MCF 10A (cell line): ENCODE measurements at regions not wholly inside any gene's neighbourhood (a gene's known extent, or its start where the extent isn't known, plus 50 kb on each side); places are given as distances from the start of the nearest gene placed in this dataset.
A peak's percentile ranks its signal among the peaks of the same experiment; 100 is the strongest.
"Not testable (repeated sequence)": the region's sequence is repeated elsewhere in the genome, so short reads cannot be mapped to it uniquely, and the experiment has no call there.

ENCODE experiments used
- BruUV-seq: library from RNA; stranded (reverse); fragments of 400-500 nt; replicated peaks from 2 replicates; lab custom pipeline; 2021; lab: Mats Ljungman, UMichigan
- CTCF ChIA-PET: fragments of 300-600 bp; sonication (Branson Sonifier 250); formaldehyde crosslinking; extraction: SDS; loops from one replicate; lab custom pipeline; 2021; ENCODE audit warnings: antibody characterized with exemption, inconsistent platforms; lab: Yijun Ruan, JAX
- POLR2A ChIA-PET: fragments of 300-600, 350-650 bp; sonication (Branson Sonifier 250); formaldehyde crosslinking; extraction: SDS; loops from one replicate; lab custom pipeline; 2020; ENCODE audit warnings: antibody characterized with exemption, inconsistent platforms; lab: Yijun Ruan, JAX
- DNase-seq: peaks from one replicate; pipeline ENCODE4 v3.0.0-alpha.2; 2018; ENCODE audit not compliant: unreplicated experiment
- H3K27ac Mint-ChIP-seq: one replicate; pipeline ENCODE4 v1.8.0; 2022; ENCODE audit warnings: mild to moderate bottlenecking, low read depth, mixed read lengths; ENCODE audit not compliant: unreplicated experiment
- H3K27me3 Mint-ChIP-seq: one replicate; pipeline ENCODE4 v1.8.0; 2022; ENCODE audit warnings: mixed read lengths; ENCODE audit not compliant: insufficient read depth, unreplicated experiment
- H3K36me3 Mint-ChIP-seq: one replicate; pipeline ENCODE4 v1.8.0; 2022; ENCODE audit warnings: mild to moderate bottlenecking, moderate library complexity, mixed read lengths; ENCODE audit not compliant: insufficient read depth, unreplicated experiment
- H3K4me1 Mint-ChIP-seq: one replicate; pipeline ENCODE4 v1.8.0; 2022; ENCODE audit warnings: mixed read lengths; ENCODE audit not compliant: insufficient read depth, unreplicated experiment
- H3K4me3 Mint-ChIP-seq: one replicate; pipeline ENCODE4 v1.8.0; 2022; ENCODE audit warnings: mild to moderate bottlenecking, moderate library complexity, mixed read lengths; ENCODE audit not compliant: unreplicated experiment
- H3K9me3 Mint-ChIP-seq: one replicate; pipeline ENCODE4 v1.8.0; 2022; ENCODE audit warnings: mixed read lengths; ENCODE audit not compliant: unreplicated experiment
- CTCF ChIP-seq: fragments of 200-600 bp; IDR thresholded peaks from one replicate; pipeline ENCODE4 v1.8.0; 2022; ENCODE audit warnings: antibody characterized with exemption, mild to moderate bottlenecking; ENCODE audit not compliant: unreplicated experiment
- intact Hi-C: fragments of 100-400 bp; cut with micrococcal nuclease; formaldehyde crosslinking; loops from 2 replicates; pipeline ENCODE4 v1.14.1; 2022

- no TSS peak for BruUV-seq
- peaks cover 2% of the 10 kb centered on the region for H3K9me3 Mint-ChIP-seq
- H3K4me1 Mint-ChIP-seq: peaks cover 6% of the 10 kb centered on the region
- H3K36me3 Mint-ChIP-seq: no peaks in the 10 kb centered on the region
- H3K4me3 Mint-ChIP-seq: no peak overlapping the region
- intact Hi-C loops: no loop called here
- POLR2A ChIA-PET: interaction anchor here (4.0 kb wide), 1 partner anchor 78 kb away, joined by 22 read pairs; no protein-coding TSS in a partner anchor
- CTCF ChIA-PET: interaction anchor here (0.6 to 1.0 kb wide), 3 partner anchors 16 to 87 kb away, joined by 3 to 5 read pairs (median 4); no protein-coding TSS in a partner anchor
- TF ChIP-seq CTCF: no peak
- H3K27me3 Mint-ChIP-seq: no peaks in the 10 kb centered on the region
- DNase-seq: no peak
- no peak overlapping the region for H3K27ac Mint-ChIP-seq
Observed at GRCh38 chr11:16527525-16528246, 171.3 kb upstream of the SOX6 start.

- peaks cover 6% of the 10 kb centered on the region for H3K4me1 Mint-ChIP-seq
- POLR2A ChIA-PET: interaction anchor here (0.6 to 4.0 kb wide), 2 partner anchors 79 to 348 kb away, joined by 3 to 22 read pairs; no protein-coding TSS in a partner anchor
- intact Hi-C loops: no loop called here
- no peak for TF ChIP-seq CTCF
- no peak overlapping the region for H3K4me3 Mint-ChIP-seq
- H3K36me3 Mint-ChIP-seq: no peaks in the 10 kb centered on the region
- H3K27me3 Mint-ChIP-seq: no peaks in the 10 kb centered on the region
- no peak overlapping the region for H3K27ac Mint-ChIP-seq
- CTCF ChIA-PET: interaction anchor here (0.7 kb wide), 1 partner anchor 87 kb away, joined by 4 read pairs; no protein-coding TSS in a partner anchor
- peaks cover 10% of the 10 kb centered on the region for H3K9me3 Mint-ChIP-seq
- no TSS peak for BruUV-seq
- no peak for DNase-seq
Observed at GRCh38 chr11:16526947-16527346, 170.6 kb upstream of the SOX6 start.

- CTCF ChIA-PET, DNase-seq, BruUV-seq, POLR2A ChIA-PET, H3K36me3 Mint-ChIP-seq, H3K27ac Mint-ChIP-seq, H3K27me3 Mint-ChIP-seq, H3K4me1 Mint-ChIP-seq, intact Hi-C loops, H3K4me3 Mint-ChIP-seq: not testable (repeated sequence)
- peaks cover 22% of the 10 kb centered on the region for H3K9me3 Mint-ChIP-seq
Observed at GRCh38 chr11:16520713-16521112, 164.4 kb upstream of the SOX6 start.

DNA sequence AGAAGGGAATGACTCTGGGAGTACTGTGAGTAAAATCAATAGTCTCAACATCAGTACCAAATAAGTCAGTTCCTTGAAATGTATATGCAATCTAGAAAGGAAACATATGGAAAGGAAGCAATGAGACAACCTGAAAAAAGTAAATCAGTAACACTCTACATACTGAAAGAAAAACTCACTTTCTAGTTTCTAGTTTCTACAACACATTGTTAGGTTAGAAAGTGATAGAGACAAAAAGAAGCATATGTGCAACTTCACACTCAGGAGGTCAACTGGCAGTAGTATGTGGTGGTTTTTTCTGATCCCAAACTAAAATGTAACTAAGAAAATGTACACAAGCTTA lies 156.5 kb upstream of the SOX6 start:
- POLR2A ChIA-PET: interaction anchor here (1.3 to 1.5 kb wide), 2 partner anchors 16 to 92 kb away, joined by 3 read pairs; no protein-coding TSS in a partner anchor
- peak overlapping the region; percentile 64 for H3K27ac Mint-ChIP-seq
- no TSS peak for BruUV-seq

More for the DNA sequence above, 156.5 kb upstream of the SOX6 start:
- peaks cover 19% of the 10 kb centered on the region for H3K4me1 Mint-ChIP-seq
- no peaks in the 10 kb centered on the region for H3K27me3 Mint-ChIP-seq
- H3K4me3 Mint-ChIP-seq: no peak overlapping the region
- CTCF ChIA-PET: no interaction called here
- no peaks in the 10 kb centered on the region for H3K9me3 Mint-ChIP-seq
- no peak for TF ChIP-seq CTCF
- no peak for DNase-seq
- no peaks in the 10 kb centered on the region for H3K36me3 Mint-ChIP-seq
- intact Hi-C loops: no loop called here
